Hematopoietic multipotent progenitor cell treated with erythropoietin and hydrocortisone succinate and interleukin-3 and kit ligand, for 15 days (in vitro differentiated cells): ENCODE measurements at regions not wholly inside any gene's neighbourhood (a gene's known extent, or its start where the extent isn't known, plus 50 kb on each side); places are given as distances from the start of the nearest gene placed in this dataset.
"Not testable (repeated sequence)": the region's sequence is repeated elsewhere in the genome, so short reads cannot be mapped to it uniquely, and the experiment has no call there.

Experiments used
- DNase-seq: peaks from one replicate; pipeline ENCODE4 v3.0.0-alpha.2; 2015; ENCODE audit warnings: low spot score

- DNase-seq = no peak
These were observed 102.3 kb upstream of the IPO9 start for GRCh38 chr1:201726700-201727099.

DNA sequence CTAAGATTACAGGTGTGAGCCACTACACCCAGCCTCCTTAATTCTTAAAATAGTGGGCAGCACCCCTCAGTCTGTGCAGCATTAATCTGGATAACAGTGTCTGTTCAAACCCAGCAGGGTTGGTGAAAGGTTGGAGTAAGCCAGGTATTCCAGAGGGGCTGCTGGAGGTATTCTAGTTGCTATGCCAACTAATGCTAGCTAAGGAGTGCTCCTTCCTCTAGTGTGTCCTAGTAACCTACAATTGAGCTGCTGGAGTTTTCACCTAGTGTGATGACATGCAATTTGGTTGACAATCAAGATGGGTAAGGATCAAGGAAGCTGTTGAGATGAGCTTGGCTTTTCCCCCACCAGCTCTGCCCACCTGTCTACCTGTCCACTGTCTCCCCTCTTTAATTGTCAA lies 100.2 kb upstream of the IPO9 start:
- DNase-seq = no peak

- no peak for DNase-seq
These were observed 98.9 kb upstream of the IPO9 start for GRCh38 chr1:201729973-201730608.

DNA sequence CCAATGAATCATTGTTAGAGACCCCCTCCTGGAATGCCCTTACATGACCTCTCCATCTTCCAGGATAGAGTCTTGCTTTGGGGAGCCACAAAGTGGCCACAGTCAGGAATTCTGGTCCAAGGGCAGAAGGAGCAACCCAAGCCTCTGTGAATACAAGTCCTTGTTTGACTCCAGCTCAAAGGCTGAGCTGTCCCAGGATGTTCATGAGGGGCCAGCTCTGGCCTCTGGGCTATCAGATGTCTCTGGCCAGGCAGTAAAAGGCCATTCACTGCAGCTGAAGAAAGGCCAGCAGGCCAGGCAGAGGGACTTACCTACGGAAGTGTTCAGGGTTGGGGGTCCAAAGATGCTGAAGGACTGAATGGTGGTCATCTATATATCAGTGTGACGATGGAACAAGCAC lies 98.3 kb upstream of the IPO9 start:
- no peak for DNase-seq

DNA sequence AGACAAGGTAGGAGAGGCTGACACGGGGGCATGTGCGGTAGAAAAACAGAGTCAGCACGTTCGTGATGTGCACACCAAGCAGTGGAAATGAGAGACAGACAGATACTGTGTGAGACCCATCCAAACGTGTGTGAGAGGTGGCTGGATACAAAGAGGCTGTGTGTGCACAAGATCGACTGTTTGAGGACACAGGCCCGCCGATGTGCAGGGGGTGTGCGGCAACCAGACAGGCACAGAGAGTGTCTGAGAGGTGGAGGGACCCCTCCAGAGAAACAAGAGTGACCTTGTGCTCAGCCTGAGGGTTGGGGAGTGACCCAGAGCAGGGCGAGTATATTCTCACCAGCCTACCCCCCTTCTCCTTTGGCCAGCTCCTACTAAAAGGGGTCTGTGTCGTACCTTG lies 97.8 kb upstream of the IPO9 start:
- DNase-seq = no peak

DNA sequence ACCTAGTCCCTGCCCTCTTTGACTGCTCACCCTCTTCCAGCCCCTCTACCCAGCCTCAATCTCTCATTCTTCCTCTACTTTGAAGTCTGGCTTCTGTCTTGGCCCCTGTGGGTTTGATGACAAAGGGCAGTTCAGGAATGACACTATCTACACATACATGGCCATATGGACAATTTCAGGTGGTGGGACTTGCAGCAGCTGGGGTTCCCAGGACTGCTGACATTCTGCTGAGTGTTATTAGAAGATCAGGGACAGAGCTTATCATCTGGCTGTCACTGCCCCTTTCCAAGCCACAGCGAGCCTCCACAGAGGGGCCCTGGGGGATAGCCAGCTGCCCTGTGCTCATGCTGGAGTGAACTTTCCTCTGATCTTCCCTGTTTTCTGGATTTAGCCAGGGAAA lies 97.4 kb upstream of the IPO9 start:
- no peak for DNase-seq

GRCh38 chr1:201732351-201732750 lies 96.6 kb upstream of the IPO9 start:
- DNase-seq = no peak

- DNase-seq = not testable (repeated sequence)
These were observed 94.7 kb upstream of the IPO9 start for GRCh38 chr1:201734221-201734620.

- no peak for DNase-seq
These were observed 94.2 kb upstream of the IPO9 start for GRCh38 chr1:201734786-201735185.

- DNase-seq = no peak
These were observed 92.1 kb upstream of the IPO9 start for GRCh38 chr1:201736707-201737320.

GRCh38 chr1:201737352-201738060 lies 91.5 kb upstream of the IPO9 start:
- DNase-seq = no peak

DNA sequence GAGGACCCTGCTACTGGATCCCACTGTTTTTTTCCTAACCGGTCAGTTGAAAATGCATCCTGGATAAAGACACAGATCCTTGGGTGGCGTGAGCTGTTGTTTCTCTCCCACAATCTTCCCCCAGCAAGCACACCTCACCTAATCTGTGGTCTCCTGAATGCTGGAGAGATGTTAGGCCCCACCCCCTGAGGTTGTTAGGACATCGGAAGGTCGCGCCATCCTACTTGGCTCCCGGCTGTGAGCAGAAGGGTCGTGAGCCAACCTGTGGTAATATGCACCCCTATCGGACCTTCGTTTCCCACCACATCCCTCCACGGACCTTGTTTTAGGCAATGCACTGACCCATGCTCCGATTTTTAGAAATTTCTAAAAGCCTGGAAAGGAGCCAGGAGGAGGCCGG lies 89.9 kb upstream of the IPO9 start:
- DNase-seq = no peak

DNA sequence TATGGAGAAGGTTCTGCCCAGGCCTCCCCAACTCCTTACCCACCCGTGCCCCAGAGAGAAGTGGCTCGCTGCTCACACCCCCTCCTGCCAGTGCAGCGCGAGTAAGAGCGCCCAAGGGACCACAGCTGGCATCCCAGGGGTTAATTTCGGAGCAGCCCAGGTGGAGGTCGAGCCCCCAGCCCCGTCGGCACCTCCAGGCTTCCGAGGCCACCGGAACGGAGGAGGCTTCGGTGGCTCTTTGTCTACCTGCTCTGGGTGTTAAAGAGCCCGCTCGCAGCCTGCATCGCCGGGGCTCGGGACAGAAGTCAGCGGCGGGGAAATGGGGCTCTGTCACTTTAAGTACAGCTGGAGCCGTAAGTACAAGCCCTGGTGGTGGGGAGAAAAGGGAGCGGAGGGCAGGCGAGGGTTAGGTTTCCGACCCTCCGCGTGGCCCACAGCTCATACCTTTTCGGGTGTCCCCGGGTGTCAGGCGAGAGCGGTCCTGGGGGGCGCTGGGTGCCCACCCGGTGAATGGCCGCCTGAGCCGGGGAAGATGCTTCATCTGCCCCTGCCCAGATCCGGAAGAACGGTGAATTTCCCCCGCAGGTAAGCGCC lies 89.4 kb upstream of the IPO9 start:
- DNase-seq = no peak

DNA sequence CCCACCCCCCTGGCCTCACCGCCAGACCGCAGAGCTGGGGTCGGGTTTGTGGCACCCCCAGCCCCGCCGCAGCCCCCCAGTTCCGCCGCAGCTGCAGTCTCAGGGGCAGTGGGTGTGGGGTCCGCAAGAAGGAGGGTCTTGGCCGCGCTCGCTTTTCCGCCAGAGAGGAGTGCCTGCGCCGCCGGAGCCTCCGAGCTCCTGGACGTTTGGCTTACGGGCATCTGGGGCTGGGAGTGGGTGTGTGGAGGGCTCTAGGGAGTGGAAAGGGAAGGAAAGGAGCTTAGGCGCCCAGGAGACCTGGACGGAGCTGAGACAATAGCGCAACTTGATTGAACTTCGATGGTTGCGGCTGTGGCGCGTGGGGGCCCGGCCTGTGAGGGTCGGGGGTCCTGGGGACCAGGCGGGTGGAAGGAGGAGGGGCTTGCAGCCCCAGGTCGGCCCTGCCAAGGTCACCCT lies 88.8 kb upstream of the IPO9 start:
- no peak for DNase-seq

DNA sequence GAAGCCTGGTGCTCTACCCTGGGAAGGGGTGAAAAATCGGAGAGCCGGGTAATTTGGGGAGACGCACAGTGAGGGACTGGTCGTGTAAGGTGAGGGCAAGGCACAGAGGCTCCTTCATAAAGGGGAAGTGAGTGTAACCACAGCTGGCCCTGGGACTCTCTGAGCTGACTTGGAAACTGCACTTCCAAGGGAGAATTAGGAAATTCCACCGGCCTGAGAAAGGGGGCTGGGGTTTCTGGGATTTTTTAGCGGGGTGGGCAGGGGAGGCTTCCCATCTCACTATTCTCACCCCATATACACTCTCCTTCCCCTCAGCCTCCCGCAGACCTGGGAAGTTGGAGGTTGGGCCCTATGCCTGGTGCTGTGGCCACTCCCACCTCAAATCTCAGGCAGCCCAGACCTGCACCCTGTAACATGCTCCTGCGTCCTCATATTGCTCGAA lies 88.3 kb upstream of the IPO9 start:
- DNase-seq = no peak

DNA sequence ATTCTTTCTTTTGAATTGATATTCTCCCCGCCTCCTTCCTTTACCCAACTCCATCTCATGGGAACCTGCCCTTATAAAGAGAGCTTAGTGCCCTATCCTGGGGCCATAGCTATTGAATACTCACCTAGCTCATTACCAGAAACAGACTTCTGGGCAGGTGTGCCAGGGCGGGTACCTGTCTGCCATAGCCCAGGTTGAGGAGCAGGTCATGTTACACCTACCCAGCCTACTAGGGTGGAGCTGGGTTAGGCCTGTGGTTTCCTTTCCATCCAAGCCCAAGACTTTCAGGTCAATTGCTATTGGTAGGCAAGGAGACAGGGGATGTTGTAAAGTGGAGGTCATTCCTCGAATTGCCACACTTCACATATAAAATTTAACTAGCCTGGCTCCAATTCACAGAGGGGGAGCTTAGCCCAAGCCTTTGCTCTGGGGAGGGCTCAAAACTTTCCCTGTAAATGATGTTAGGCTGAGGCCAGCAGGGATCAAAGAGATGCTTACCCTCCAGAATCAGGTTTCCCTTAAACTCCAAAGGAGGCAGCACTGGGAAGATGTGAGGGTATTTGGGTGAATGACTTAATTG lies 87.1 kb upstream of the IPO9 start:
- no peak for DNase-seq

- no peak for DNase-seq
These were observed 86.5 kb upstream of the IPO9 start for GRCh38 chr1:201742476-201742875.

DNA sequence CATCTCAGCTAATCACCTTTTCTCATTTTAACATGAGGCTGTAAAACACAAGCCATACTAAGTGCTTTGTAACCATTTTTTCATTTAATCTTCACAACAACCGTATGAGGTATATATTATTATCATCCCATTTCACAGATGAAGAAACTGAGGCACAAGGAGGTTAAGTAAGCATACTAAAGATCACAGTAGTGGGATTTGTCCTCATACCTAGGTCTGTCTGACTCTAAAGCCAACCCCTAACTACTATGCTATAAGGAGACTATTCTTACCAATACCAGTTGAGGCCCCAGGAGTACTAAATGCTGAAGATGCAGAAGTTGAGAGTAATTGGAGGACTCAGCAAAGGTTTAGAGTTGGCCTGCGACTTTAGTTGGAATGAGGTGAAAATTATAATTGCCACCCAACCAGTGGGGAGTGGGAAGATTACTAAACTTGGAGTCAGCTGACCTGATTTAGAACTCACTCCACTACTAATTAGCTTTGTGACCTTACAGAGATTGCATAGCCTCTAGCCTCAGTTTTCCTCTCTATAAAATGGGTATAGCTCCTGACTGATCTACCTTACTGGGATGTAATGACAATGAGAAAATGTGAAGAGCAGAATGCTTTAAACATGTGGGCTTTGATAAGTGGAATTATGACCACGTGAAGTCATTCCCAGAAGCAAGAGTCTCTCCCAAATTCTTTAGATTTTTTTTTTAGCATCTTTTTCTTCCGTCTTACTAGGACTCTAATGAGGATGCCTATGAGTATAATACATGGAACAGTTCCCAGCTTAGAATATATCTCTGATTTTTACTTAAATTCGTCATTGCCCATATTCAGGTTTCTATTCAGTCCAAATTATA lies 85.8 kb upstream of the IPO9 start:
- no peak for DNase-seq

- no peak for DNase-seq
These were observed 83.9 kb upstream of the IPO9 start for GRCh38 chr1:201745023-201745422.

DNA sequence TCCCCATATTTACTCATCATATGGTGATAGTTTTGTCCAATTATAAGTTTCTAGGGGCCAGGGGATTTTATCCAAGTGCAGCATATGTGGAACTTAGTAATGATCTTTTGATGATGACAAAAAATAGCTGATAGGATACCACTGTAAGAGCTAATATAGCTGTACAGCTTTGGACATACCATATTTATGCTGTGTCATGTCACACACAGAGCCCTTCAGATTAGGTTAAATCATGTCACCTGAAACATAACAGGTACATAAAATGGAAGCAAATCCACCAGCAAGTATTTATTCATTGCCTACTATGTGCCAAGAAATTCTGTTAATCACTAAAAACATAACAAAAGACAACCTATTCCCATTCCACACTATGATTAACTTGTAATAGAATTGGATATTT lies 82.8 kb upstream of the IPO9 start:
- DNase-seq = no peak

DNA sequence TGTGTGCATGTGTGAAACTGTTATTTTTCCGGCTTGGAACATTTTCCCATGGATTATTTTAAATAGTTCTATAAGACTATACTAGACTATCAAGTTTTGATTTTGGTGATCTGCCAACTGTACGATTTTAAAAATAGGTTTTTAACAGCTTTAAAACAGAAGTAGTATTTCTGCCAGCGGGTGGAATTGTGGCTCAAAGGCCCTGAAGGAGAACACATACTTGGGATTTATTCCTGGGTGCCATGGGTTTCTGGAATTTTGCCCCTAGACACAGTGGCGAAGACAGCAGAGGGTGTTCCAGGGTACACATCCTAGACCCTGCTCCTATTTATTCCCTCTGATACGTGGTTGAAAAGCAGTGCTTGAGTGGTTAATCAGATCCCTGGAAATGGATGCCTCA lies 81.7 kb upstream of the IPO9 start:
- no peak for DNase-seq

- DNase-seq = no peak
These were observed 80.6 kb upstream of the IPO9 start for GRCh38 chr1:201748335-201748734.
